Cardiac muscle cell (in vitro differentiated cells and primary cell): ENCODE measurements at regions not wholly inside any gene's neighbourhood (a gene's known extent, or its start where the extent isn't known, plus 50 kb on each side); places are given as distances from the start of the nearest gene placed in this dataset.

Experiments
- DNase-seq, 2 donors: peaks; one replicate each; pipeline versions ENCODE4 v3.0.0 to v3.0.0-alpha.2; 2010 to 2017; ENCODE audit warnings: low read depth in 1 of 2, low spot score in 1 of 2
- H3K27ac ChIP-seq: fragments of 200-600 bp; sonication (generic); 2 replicates; pipeline ENCODE4 v1.5.1; 2016
- H3K27me3 ChIP-seq: fragments of 200-600 bp; sonication (generic); 2 replicates; pipeline ENCODE4 v1.6.0; 2016; ENCODE audit warnings: control low read depth
- H3K36me3 ChIP-seq: fragments of 200-600 bp; sonication (generic); 2 replicates; pipeline ENCODE4 v1.5.1; 2016; ENCODE audit warnings: control low read depth
- H3K4me1 ChIP-seq: fragments of 200-600 bp; sonication (generic); 2 replicates; pipeline ENCODE4 v1.8.1; 2017; ENCODE audit warnings: low read depth, mild to moderate bottlenecking, mixed run types
- H3K4me3 ChIP-seq: fragments of 200-600 bp; sonication (generic); 2 replicates; pipeline ENCODE4 v1.5.1; 2016; ENCODE audit warnings: mild to moderate bottlenecking
- H3K9me3 ChIP-seq: fragments of 200-600 bp; sonication (generic); 2 replicates; pipeline ENCODE4 v1.5.1; 2017; ENCODE audit warnings: low read depth, mild to moderate bottlenecking, control low read depth
- CTCF ChIP-seq: IDR thresholded peaks from 2 replicates; pipeline ENCODE4 v1.5.1; 2012; ENCODE audit warnings: low read depth, mild to moderate bottlenecking, low read length

- TF ChIP-seq CTCF = no peak
- H3K4me1 ChIP-seq = peaks cover 5% of the 10 kb centered on the region
- H3K36me3 ChIP-seq = no peaks in the 10 kb centered on the region
- no peak overlapping the region for H3K27ac ChIP-seq
- no peaks in the 10 kb centered on the region for H3K27me3 ChIP-seq
- DNase-seq = no peak
- H3K4me3 ChIP-seq = no peak overlapping the region
- no peaks in the 10 kb centered on the region for H3K9me3 ChIP-seq
These were observed 285.5 kb downstream of the ZBBX start for GRCh38 chr3:167094632-167095031.

GRCh38 chr3:167091226-167091625 is 288.9 kb downstream of the ZBBX start:
- H3K4me3 ChIP-seq = no peak overlapping the region
- no peaks in the 10 kb centered on the region for H3K9me3 ChIP-seq
- no peak overlapping the region for H3K27ac ChIP-seq
- DNase-seq = no peak
- no peaks in the 10 kb centered on the region for H3K36me3 ChIP-seq
- no peaks in the 10 kb centered on the region for H3K27me3 ChIP-seq
- TF ChIP-seq CTCF = no peak
- H3K4me1 ChIP-seq = peaks cover 5% of the 10 kb centered on the region

GRCh38 chr3:167084545-167084944 is 295.6 kb downstream of the ZBBX start:
- peak overlapping the region; percentile 71 for H3K27ac ChIP-seq
- peak in 1 of 2 donors; percentile 68 for DNase-seq
- peaks cover 15% of the 10 kb centered on the region for H3K4me1 ChIP-seq
- no peaks in the 10 kb centered on the region for H3K36me3 ChIP-seq
- no peak for TF ChIP-seq CTCF
- H3K4me3 ChIP-seq = no peak overlapping the region
- no peaks in the 10 kb centered on the region for H3K9me3 ChIP-seq
- no peaks in the 10 kb centered on the region for H3K27me3 ChIP-seq

- no peaks in the 10 kb centered on the region for H3K36me3 ChIP-seq
- no peak for TF ChIP-seq CTCF
- no peaks in the 10 kb centered on the region for H3K9me3 ChIP-seq
- no peaks in the 10 kb centered on the region for H3K4me1 ChIP-seq
- H3K27ac ChIP-seq = no peak overlapping the region
- H3K27me3 ChIP-seq = no peaks in the 10 kb centered on the region
- DNase-seq = no peak
- H3K4me3 ChIP-seq = no peak overlapping the region
These were observed 302.0 kb downstream of the ZBBX start for GRCh38 chr3:167078070-167078622.

GRCh38 chr3:167067787-167068161 is 312.3 kb downstream of the ZBBX start:
- H3K4me1 ChIP-seq = no peaks in the 10 kb centered on the region
- H3K9me3 ChIP-seq = no peaks in the 10 kb centered on the region
- TF ChIP-seq CTCF = no peak
- DNase-seq = no peak
- no peak overlapping the region for H3K4me3 ChIP-seq
- H3K27ac ChIP-seq = no peak overlapping the region
- H3K36me3 ChIP-seq = no peaks in the 10 kb centered on the region
- H3K27me3 ChIP-seq = no peaks in the 10 kb centered on the region
